HG02763 (cell line): ENCODE measurements at regions not wholly inside any gene's neighbourhood (a gene's known extent, or its start where the extent isn't known, plus 50 kb on each side); places are given as distances from the start of the nearest gene placed in this dataset.

ENCODE experiments used
- ATAC-seq: cut with Tn5 transposase; IDR thresholded peaks from one replicate; pipeline ENCODE4 v1.9.1; 2021; ENCODE audit warnings: mild to moderate bottlenecking, moderate library complexity; ENCODE audit not compliant: unreplicated experiment

DNA sequence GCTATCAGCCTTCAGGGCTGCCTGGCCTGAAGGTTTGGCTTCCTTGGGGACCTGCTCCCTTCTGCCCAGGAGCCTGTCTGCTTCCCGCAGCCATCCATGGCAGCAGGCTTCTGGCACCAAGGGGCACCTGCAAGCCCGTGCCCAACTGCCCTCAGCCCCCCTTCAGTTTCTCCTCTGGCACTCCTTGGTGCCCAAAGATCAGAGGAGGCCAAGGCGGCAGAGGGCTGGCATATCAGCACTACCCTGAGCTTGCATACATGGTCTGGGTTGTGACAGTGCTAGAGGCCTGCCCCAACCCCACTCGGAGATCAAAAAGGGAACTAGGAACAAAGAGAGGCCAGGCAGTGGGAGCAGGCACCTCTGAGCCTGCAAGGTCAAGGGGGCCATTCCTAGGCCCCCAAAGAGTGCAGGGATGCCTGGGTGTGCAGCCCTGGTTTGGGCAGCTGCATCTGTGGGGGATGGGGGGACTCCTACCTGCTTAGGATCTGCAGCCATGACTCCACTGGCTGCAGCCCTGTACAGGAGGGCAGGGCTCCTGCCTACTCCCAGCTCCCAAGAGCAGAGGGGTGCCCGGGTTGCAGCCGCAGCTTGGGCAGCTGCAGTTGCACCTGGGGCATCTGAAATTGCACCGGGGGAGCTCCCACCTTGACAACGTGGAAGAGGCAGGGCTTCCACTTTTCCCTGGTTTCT is 76.2 kb upstream of the TP63 start:
- no peak for ATAC-seq

- no peak for ATAC-seq
Measured at GRCh38 chr3:189555558-189555881, 75.7 kb upstream of the TP63 start.

DNA sequence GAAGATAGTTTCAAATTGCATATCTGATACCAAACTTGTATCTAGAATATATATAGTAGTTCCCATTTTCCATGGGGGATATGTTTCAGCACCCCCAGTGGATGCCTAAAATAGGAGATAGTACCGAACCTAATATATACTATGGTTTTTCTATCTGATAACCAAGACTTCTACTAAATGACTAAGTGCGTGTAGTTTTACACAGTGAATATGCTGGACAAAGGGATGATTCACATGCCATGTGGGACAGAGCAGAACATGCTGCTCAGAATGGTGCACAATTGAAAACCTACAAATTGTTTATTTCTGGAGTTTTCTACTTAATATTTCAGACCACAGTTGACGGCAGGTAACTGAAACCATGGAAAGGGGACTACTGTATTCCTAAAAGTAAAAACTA is 73.4 kb upstream of the TP63 start:
- ATAC-seq: no peak

DNA sequence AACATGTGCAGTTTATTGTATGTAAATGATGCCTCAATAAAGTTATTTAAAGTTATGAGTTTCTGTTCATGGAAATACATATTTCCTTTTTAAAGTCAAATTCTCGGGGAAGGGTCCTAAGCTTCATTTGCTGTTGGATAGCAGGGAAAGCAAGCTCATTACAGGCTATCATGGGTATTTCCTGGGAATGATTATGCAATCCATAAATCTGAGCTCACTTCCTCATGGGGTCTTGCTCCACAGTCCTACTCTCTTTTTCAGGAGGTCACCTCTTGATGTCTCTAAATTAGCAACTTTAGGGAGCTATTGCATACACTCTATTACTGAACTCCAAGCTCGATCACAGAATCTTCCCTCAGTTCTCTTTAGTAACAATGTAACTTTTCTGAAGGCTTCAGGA is 69.9 kb upstream of the TP63 start:
- no peak for ATAC-seq

DNA sequence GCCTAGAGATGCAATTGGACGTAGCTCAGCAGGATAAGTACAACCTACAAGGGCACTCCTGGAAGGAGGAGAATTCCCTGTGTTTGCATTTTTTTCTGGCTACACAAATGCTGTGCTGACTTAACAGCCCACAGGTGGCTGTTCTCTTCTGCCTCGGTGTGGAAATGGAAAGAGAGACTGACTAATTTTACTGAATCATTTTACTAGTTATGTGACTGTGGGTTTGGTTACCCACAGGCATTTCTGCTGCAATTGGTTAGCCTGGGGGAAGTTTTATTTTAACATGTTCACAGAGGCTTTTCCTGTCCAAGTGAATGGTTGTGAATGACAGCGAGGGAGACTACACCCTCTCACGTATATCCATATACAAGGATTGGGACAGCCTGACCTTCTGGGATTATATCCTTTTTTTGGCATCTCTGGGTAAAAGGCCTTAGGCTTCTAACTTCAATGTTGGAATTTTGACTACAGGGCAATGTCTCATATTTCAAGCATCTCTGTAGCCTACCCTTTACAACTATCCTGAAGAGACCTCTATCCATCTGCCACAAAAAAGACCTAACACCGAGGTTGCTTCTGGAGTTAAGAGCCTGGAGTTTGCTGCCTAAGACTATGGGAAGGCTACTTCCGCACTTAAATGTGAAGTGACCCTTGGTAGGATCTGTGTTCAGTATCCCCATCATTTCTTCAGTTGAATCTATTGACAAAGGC is 67.2 kb upstream of the TP63 start:
- ATAC-seq: peak; percentile 74

DNA sequence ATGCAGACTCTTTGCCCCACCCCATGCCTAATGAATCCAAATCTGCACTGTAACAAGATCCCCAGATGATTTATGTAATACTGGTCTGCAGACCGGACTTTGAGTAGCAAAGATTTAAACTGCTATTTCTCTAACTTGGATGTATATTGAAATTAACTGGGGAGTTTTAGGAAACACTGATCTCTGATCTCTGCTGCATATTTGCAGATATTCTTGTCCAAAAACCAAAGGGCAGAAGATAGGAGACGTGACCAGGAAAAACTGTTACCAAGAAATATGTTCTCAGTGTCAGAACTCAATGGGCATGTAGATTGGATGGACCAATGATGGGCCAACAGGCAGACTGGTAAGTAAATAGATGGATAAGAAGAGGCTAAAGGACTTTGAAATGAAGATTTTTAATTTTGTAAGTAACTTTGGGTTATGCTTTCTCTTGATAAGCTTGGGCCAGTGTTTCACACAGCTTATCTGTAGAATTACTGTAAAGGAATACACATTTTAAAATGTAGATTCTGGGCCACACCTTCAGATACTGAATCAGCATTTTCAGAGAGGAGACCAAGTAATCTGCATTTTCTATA is 64.5 kb upstream of the TP63 start:
- no peak for ATAC-seq

DNA sequence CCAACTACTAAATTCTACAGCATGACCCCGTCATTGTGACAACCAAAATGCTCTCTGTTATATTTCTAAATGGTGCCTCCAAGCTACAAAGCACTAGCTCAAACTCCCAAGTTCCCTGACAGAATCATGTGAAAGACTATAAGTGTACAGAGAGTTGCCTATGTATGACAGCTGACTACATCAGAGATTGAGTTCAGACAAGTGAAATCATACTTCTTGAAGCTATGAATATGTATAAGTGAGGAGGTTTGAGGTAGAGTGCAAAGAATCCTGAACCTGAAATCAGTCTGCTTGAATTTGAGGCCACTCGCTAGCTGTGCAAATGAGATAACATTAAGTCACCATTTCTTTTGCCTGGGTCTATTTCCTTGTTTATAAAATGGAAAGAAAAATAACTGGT is 63.9 kb upstream of the TP63 start:
- ATAC-seq: peak; percentile 4

DNA sequence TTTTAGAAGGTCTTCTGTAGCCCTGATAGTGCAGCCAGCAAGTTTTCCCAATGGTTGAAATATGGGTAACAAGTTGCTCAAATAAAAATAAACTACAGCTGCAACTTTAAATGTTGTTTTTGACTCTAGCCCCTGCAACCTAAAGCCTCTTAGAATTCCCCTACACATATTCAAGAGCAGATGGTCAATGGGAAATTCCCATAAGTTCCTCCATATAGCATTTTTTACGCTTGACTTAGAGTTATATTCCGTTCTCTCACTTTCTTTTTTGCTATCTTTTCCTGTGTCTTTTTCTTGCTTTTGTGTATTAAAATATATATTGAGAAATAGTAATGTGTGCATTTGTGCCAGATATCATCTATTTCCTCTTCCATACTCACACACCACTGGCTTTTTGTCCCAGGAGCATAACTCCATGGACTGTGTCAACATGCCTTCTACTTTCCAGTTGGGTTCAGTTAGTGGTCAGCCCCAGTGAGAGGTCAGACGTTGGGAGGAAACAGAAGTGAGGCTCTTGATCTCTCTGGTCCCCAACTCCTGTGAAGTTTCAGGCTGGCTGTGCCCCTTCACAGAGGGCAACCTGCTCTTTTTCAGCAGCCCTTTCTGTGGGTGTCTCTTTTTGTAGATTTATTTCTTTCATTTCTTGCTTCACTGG is 63.3 kb upstream of the TP63 start:
- peak; percentile 39 for ATAC-seq

DNA sequence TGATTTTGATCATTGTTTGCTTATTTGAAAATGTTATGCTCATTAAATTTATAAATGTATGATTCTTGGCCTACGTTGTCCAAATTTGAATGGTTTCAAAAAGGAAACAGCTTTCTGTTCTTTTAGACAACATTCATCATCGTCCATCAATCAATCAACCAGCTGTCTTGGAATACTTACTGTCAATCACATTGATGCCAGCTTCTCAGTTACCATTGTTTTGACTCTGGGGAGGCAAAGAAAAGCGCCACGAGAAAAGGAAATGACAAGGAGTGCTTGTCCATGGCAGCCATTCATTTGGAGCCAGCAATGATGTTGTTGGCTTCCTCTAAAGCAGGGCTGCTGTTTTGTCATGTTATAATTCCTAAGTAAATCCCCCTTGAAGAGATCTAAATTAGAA is 62.2 kb upstream of the TP63 start:
- ATAC-seq: no peak

- no peak for ATAC-seq
Measured at GRCh38 chr3:189569473-189569872, 61.7 kb upstream of the TP63 start.

DNA sequence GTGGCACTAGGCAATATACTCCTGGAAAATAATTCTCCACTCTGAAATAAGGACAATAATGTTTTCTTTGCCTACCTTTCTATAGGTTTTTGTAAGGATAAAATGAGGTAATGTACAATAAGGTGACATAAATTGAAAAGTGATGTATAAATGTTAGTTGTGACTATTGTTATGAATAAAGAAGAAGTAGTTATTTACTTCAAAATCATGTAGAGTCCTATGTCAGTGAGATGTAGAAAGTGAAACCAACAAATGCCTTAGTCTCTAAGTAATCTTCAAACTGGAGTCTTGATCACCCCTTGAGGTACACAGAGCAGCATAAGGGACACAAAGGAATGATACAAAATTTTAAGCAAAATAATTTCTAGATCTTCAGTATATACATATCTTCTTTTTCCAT is 60.3 kb upstream of the TP63 start:
- ATAC-seq: no peak

DNA sequence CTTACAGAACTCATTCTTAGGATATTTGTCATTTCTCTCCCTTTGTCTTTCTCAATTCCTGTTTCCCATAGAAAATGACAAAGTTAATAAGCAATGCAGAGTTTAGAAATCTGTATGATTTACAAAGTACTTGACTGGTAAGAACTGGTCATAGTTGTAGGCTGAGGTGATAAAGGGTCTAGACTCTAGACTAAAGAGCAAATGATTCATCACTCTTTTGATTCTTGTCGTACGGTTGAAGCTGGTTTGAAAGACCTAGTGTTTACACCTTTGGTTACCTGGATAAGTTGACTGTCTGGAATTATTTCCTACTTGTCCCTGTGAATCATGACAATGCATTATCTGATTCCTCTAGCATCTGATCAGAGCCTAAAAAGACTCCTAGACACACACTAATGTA is 58.9 kb upstream of the TP63 start:
- ATAC-seq: no peak

DNA sequence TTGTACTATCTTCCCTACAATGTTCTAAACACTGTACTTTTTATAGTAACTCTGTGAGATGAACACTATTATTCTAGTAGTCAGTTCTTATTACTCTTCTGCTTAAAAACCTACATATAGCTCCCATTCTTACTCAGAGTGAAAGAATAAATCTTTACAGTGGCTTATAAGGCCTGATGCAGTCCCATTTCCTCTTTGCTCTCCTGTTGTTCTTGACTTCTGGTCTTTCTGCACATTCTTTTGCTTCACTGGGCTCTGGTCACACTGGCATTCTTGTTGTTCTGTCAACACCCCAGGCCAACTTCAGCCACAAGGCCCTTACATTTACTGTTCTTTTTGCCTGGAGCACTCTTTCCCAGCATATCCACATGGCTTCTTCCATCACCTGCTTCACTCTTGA is 58.2 kb upstream of the TP63 start:
- ATAC-seq: no peak

DNA sequence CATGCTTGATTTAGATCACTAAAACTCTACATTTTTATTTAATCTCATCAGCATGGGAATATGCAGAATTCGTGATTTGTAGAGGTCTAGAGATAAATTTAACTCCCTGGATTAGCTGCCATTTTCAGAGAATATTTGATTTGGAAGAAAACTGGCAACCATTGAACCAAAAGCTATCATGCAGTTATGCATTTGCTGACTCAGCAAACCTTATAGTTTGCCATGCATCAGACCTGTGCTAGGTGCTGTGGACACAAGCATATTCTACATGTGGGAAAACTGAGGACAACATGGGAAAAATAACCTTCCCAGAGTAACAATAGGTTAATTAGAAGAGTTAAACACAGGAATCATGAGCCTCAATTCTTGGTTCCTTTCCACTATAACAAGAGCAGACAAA is 54.7 kb upstream of the TP63 start:
- no peak for ATAC-seq

GRCh38 chr3:189577050-189577951 is 53.9 kb upstream of the TP63 start:
- no peak for ATAC-seq

DNA sequence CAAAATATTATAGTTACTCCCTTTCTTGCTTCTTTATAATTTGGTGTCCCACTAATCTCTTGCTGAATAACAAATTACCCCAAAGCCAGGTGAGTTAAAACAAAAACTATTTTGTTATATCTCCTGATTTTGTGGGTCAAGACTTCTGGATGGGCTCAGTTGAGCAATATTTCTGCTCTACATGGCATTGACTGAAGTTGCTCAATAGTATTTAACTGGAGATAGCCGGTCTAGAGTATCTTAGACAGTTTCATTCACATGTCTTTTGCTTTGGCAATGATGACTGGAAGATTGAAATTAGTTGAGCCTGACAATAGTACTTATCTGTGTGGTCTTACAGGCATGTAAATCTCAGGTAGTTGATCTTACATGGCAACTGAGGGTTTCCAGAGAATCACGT is 51.0 kb upstream of the TP63 start:
- no peak for ATAC-seq
